ENCODE measurements at regions not wholly inside any gene's neighbourhood (a gene's known extent, or its start where the extent isn't known, plus 50 kb on each side); places are given as distances from the start of the nearest gene placed in this dataset.

GRCh38 chr1:94721240-94721639 is 98.9 kb upstream of the SLC44A3 start:
- TF ChIP-seq CTCF (conservative IDR thresholded peaks at IDR 0.05) = no peak
- TF ChIP-seq EZH2 (IDR thresholded peaks at IDR 0.05; ENCODE audit: low read depth) = no peak

All from PC-9 (cell line).